Stimulated activated CD8-positive, alpha-beta memory T cell treated with anti-CD3 and anti-CD28 coated beads, Interleukin-7, amount 100 ng/mL, for 1 hour (primary cell): ENCODE measurements at regions not wholly inside any gene's neighbourhood (a gene's known extent, or its start where the extent isn't known, plus 50 kb on each side); places are given as distances from the start of the nearest gene placed in this dataset.

Source experiments
- DNase-seq, 2 donors: peaks; one replicate each; pipeline ENCODE4 v3.0.0-alpha.2; 2020; ENCODE audit warnings: low read depth in 2 of 2

- no peak for DNase-seq
These were observed 445.2 kb upstream of the SALL1 start for GRCh38 chr16:51596247-51596646.

GRCh38 chr16:51592535-51593300, 441.6 kb upstream of the SALL1 start:
- DNase-seq: no peak

GRCh38 chr16:51592001-51592501, 441.0 kb upstream of the SALL1 start:
- no peak for DNase-seq

GRCh38 chr16:51591480-51591879, 440.4 kb upstream of the SALL1 start:
- no peak for DNase-seq

GRCh38 chr16:51579652-51580360, 428.7 kb upstream of the SALL1 start:
- DNase-seq: no peak

- DNase-seq: no peak
These were observed 426.7 kb upstream of the SALL1 start for GRCh38 chr16:51577621-51578303.

- DNase-seq: no peak
These were observed 425.6 kb upstream of the SALL1 start for GRCh38 chr16:51576498-51577195.

- DNase-seq: no peak
These were observed 422.1 kb upstream of the SALL1 start for GRCh38 chr16:51573191-51573590.

GRCh38 chr16:51569203-51569931, 418.3 kb upstream of the SALL1 start:
- DNase-seq: no peak

GRCh38 chr16:51567911-51568310, 416.8 kb upstream of the SALL1 start:
- no peak for DNase-seq

- no peak for DNase-seq
These were observed 414.1 kb upstream of the SALL1 start for GRCh38 chr16:51565184-51565583.

- DNase-seq: no peak
These were observed 411.8 kb upstream of the SALL1 start for GRCh38 chr16:51562891-51563290.

GRCh38 chr16:51559901-51560300, 408.8 kb upstream of the SALL1 start:
- no peak for DNase-seq

GRCh38 chr16:51557670-51558069, 406.6 kb upstream of the SALL1 start:
- DNase-seq: no peak

GRCh38 chr16:51556694-51557340, 405.7 kb upstream of the SALL1 start:
- DNase-seq: no peak

GRCh38 chr16:51553910-51554309, 402.8 kb upstream of the SALL1 start:
- no peak for DNase-seq

- DNase-seq: no peak
These were observed 402.2 kb upstream of the SALL1 start for GRCh38 chr16:51553314-51553713.

- DNase-seq: no peak
These were observed 399.8 kb upstream of the SALL1 start for GRCh38 chr16:51550800-51551347.

- DNase-seq: no peak
These were observed 398.8 kb upstream of the SALL1 start for GRCh38 chr16:51549836-51550235.

GRCh38 chr16:51545951-51546350, 394.9 kb upstream of the SALL1 start:
- no peak for DNase-seq
